Uterus (tissue), 3 donors: ENCODE measurements at regions not wholly inside any gene's neighbourhood (a gene's known extent, or its start where the extent isn't known, plus 50 kb on each side); places are given as distances from the start of the nearest gene placed in this dataset.

Source experiments
- DNase-seq, 2 donors: peaks; one replicate each; pipeline ENCODE4 v3.0.0-alpha.2; 2019 to 2020
- H3K27ac ChIP-seq, 2 donors: fragments of 200-600 bp; sonication (generic); 1 replicate in 1 of 2; 2 replicates in 1 of 2; pipeline ENCODE4 v1.5.1; 2016 to 2018
- H3K27me3 ChIP-seq, 2 donors: fragments of 200-600 bp; sonication (generic); one replicate each; pipeline ENCODE4 v1.5.1; 2018 to 2019; ENCODE audit warnings: control low read depth in 1 of 2
- H3K36me3 ChIP-seq, 2 donors: fragments of 200-600 bp; sonication (generic); one replicate each; pipeline ENCODE4 v1.5.1; 2019; ENCODE audit warnings: control low read depth in 1 of 2
- H3K4me1 ChIP-seq, 2 donors: fragments of 200-600 bp; sonication (generic); one replicate each; pipeline ENCODE4 v1.5.1; 2018 to 2019; ENCODE audit warnings: control low read depth in 1 of 2
- H3K4me3 ChIP-seq, 2 donors: fragments of 200-600 bp; sonication (generic); 1 replicate in 1 of 2; 2 replicates in 1 of 2; pipeline ENCODE4 v1.5.1; 2018 to 2019; ENCODE audit warnings: mild to moderate bottlenecking in 1 of 2
- H3K9me3 ChIP-seq, 2 donors: fragments of 200-600 bp; sonication (generic); one replicate each; pipeline ENCODE4 v1.5.1; 2019; ENCODE audit warnings: control low read depth in 1 of 2
- POLR2A ChIP-seq, 2 donors: fragments of 450-650 bp; IDR thresholded peaks; one replicate each; pipeline ENCODE4 v1.6.1; 2016; ENCODE audit warnings: antibody characterized with exemption in 2 of 2, mild to moderate bottlenecking in 1 of 2, moderate library complexity in 1 of 2
- intact Hi-C: fragments of 100-400 bp; cut with DNase I; formaldehyde crosslinking; loops from one replicate; pipeline ENCODE4 v1.15.1; 2023; ENCODE audit warnings: low total_unique reads
- TF ChIP-seq, protein P1 (sequence below), 4 experiments: fragments of 200-600 bp in 2 of 4; fragments of 450-650 bp in 2 of 4; sonication (generic) in 2 of 4; IDR thresholded peaks; one replicate each; pipeline ENCODE4 v1.5.1; 2016 to 2019; ENCODE audit warnings: antibody characterized with exemption in 4 of 4, mild to moderate bottlenecking in 2 of 4, moderate library complexity in 1 of 4
- donor health status: DM: yes; HTN: yes; CAD: no.

- H3K4me3 ChIP-seq: no peak overlapping the region
- TF ChIP-seq, protein P1, sequence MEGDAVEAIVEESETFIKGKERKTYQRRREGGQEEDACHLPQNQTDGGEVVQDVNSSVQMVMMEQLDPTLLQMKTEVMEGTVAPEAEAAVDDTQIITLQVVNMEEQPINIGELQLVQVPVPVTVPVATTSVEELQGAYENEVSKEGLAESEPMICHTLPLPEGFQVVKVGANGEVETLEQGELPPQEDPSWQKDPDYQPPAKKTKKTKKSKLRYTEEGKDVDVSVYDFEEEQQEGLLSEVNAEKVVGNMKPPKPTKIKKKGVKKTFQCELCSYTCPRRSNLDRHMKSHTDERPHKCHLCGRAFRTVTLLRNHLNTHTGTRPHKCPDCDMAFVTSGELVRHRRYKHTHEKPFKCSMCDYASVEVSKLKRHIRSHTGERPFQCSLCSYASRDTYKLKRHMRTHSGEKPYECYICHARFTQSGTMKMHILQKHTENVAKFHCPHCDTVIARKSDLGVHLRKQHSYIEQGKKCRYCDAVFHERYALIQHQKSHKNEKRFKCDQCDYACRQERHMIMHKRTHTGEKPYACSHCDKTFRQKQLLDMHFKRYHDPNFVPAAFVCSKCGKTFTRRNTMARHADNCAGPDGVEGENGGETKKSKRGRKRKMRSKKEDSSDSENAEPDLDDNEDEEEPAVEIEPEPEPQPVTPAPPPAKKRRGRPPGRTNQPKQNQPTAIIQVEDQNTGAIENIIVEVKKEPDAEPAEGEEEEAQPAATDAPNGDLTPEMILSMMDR (IDR thresholded peaks at IDR 0.05): no peak
- no peak for TF ChIP-seq POLR2A (IDR thresholded peaks at IDR 0.05)
- no peaks in the 10 kb centered on the region for H3K4me1 ChIP-seq
- intact Hi-C loops: no loop called here
- no peaks in the 10 kb centered on the region for H3K36me3 ChIP-seq
- DNase-seq: no peak
- no peak overlapping the region for H3K27ac ChIP-seq
- H3K9me3 ChIP-seq: no peaks in the 10 kb centered on the region
- H3K27me3 ChIP-seq: no peaks in the 10 kb centered on the region
Observed at GRCh38 chr9:93860694-93861658, 94.2 kb downstream of the BARX1 start.

GRCh38 chr9:93859431-93860215 is 95.5 kb downstream of the BARX1 start:
- no peak for DNase-seq
- no peaks in the 10 kb centered on the region for H3K36me3 ChIP-seq
- H3K27ac ChIP-seq: no peak overlapping the region
- no peaks in the 10 kb centered on the region for H3K4me1 ChIP-seq
- TF ChIP-seq POLR2A (IDR thresholded peaks at IDR 0.05): no peak
- TF ChIP-seq, protein P1 (IDR thresholded peaks at IDR 0.05): no peak
- H3K27me3 ChIP-seq: no peaks in the 10 kb centered on the region
- intact Hi-C loops: no loop called here
- H3K9me3 ChIP-seq: no peaks in the 10 kb centered on the region
- no peak overlapping the region for H3K4me3 ChIP-seq

DNA sequence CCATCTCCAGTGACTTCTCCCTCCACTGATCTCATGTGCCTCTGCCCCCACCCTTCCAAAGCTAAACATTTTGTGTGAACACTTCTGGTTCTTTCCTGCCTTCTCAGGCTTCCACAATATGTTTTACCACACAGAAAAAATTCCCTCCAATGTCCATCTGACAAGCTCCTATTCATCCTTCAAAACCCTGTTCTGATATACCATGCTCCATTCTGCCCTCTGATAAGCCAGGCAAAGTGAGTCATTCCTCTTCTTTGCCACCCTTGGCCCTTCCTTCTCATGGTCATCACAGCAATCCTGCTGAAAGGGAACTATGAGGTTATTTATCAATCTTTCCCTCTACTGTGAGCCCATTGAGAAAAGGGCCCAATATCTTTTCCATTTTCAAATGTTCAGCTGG is 97.6 kb downstream of the BARX1 start:
- TF ChIP-seq POLR2A (IDR thresholded peaks at IDR 0.05): no peak
- intact Hi-C loops: no loop called here
- Histone ChIP-seq H3K4me3 (no peak overlapping the region), H3K27ac (no peak overlapping the region), H3K27me3 (no peaks in the 10 kb centered on the region), H3K4me1 (no peaks in the 10 kb centered on the region), H3K36me3 (no peaks in the 10 kb centered on the region), H3K9me3 (no peaks in the 10 kb centered on the region)
- DNase-seq: no peak

GRCh38 chr9:93852728-93853127 is 102.4 kb downstream of the BARX1 start:
- Histone ChIP-seq H3K9me3 (no peaks in the 10 kb centered on the region), H3K27me3 (no peaks in the 10 kb centered on the region), H3K4me1 (no peaks in the 10 kb centered on the region), H3K4me3 (no peak overlapping the region), H3K27ac (no peak overlapping the region), H3K36me3 (no peaks in the 10 kb centered on the region)
- DNase-seq: no peak
- intact Hi-C loops: no loop called here
- no peak for TF ChIP-seq POLR2A (IDR thresholded peaks at IDR 0.05)
- TF ChIP-seq, protein P1 (IDR thresholded peaks at IDR 0.05): no peak

DNA sequence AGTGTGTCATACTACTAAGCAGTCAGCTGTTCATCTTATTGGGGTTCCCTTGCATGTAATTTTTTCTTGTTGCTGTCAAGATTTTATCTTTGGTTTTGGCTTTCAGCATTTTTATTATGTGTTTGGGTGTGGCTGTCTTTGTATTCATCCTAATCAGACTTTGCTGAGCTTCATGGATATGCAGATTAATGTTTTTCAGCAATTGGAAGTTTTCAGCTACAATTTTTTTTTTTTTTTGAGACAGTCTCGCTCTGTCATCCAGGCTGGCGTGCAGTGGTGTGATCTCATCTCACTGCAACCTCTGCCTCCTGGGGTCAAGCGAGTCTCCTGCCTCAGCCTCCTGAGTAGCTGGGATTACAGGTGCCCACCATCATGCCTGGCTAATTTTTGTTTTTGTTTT is 108.8 kb downstream of the BARX1 start:
- intact Hi-C loops: no loop called here
- H3K27ac ChIP-seq: no peak overlapping the region
- TF ChIP-seq, protein P1 (IDR thresholded peaks at IDR 0.05): no peak
- no peak for TF ChIP-seq POLR2A (IDR thresholded peaks at IDR 0.05)
- no peak overlapping the region for H3K4me3 ChIP-seq
- DNase-seq: no peak
- H3K4me1 ChIP-seq: no peaks in the 10 kb centered on the region
- no peaks in the 10 kb centered on the region for H3K9me3 ChIP-seq
- no peaks in the 10 kb centered on the region for H3K27me3 ChIP-seq
- no peaks in the 10 kb centered on the region for H3K36me3 ChIP-seq
